Fibroblast of peridontal ligament (primary cell): ENCODE measurements at regions not wholly inside any gene's neighbourhood (a gene's known extent, or its start where the extent isn't known, plus 50 kb on each side); places are given as distances from the start of the nearest gene placed in this dataset.
A peak's percentile ranks its signal among the peaks of the same experiment; 100 is the strongest.
"Not testable (repeated sequence)": the region's sequence is repeated elsewhere in the genome, so short reads cannot be mapped to it uniquely, and the experiment has no call there.

Source experiments
- DNase-seq: peaks from one replicate; pipeline ENCODE4 v3.0.0-alpha.2; 2010; ENCODE audit errors: extremely low read depth

DNA sequence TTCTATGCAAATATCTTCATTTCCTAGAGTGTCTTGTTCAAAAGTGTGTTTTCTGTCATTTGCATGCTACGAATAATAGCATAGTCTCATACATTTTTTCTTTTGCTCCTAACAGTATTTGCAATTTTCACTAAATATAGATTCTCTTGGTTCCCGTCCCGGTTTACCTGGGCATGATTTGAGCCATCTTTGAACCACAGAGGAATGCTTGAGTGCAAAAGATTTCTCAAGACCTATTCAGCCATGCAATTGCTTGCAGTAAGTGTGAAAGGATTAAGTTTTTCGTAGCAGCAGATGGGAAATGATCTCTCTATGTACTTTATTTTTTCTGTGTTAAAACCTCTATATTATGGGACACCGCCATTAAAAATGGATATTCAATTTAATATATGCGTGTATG is 733.0 kb downstream of the ZPLD1 start:
- no peak for DNase-seq

DNA sequence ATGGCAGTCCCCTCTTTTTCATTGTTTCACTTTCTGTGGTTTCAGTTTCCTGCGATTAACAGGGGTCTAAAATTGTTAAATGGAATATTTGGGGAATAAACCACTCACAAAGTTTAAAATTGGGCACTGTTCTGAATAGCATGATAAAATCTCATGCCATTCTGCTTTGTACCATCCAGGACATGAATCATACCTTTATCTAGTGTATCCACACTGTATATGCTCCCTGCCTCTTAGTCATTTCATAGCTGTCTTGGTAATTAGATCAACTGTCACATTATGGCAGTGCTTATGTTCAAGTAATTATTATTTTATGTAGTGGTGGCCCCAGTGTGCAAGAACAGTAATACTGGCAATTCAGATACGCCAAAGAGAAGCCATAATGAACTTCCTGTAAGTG is 734.5 kb downstream of the ZPLD1 start:
- DNase-seq = no peak

DNA sequence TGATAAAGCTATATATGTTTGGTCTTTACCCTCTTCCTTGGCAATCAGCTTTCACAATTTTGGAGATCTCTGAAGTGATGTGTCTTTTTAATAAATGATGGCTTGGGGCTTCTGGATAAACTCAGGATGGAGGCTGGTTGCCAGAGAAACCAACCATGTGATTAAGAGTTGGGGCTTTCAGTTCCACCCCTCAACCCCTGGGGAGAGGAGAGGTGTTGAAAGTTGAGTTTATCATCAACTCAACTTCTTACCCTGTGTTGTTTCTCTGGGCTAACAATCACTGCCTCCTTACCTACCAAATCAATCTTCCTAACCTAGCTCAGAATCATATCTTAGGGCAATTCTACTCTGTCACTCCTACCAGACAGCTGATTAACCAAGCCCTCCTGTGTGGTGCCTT is 735.8 kb downstream of the ZPLD1 start:
- DNase-seq = no peak

DNA sequence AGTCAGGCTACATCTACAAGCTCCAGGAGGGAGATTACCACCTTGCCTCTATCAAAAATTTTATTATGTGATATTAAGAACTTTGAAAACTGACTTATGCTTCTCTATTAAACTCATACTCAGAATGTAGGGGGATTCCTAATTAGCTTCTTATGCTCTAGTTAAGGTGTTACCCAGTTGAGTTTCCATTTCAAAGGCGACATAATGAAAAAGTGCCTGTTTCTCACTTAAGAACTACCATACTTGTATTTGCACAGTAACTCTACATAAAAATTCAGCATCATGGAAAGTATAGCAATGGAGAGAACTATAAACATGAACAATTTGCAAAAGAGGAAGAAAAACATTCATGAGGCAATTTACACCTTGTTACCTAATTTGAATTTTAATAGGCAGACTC is 739.1 kb downstream of the ZPLD1 start:
- no peak for DNase-seq

DNA sequence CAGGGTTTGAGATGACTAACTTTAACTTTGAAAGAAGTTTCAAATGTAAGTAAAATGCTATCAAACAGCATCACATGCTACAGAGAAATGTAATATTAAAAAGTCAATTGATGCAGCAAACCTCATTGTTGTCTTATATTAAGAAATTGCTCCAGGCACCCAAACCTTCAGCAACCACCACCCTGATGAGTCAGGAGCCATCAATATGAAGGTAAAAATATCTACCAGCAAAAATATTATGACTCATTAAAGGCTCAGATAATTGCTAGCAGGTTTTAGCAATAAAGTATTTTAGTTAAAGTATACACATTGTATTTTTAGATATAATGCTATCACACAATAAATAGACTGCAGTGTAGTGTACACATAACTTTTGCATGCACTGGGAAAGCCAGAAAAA is 746.3 kb downstream of the ZPLD1 start:
- DNase-seq = no peak

DNA sequence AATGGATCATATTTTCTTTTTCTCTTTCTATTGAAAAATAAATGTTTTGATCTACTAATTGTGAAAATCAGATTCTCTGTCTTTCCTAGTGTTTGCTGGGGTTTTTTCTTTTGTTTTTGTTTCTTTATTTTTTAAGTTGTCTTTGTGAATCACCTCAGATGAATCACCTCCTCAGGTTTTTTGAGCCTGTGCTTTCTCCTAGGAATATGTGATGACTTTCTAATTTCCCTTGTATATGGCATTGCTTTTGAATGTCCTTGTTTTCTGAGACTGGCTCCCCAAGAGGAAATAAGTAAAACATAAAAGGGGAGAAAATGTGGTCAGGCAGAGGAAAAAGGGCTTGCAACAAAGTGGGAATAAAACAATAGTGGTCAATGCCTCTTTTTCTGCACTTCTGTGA is 750.0 kb downstream of the ZPLD1 start:
- DNase-seq = no peak

DNA sequence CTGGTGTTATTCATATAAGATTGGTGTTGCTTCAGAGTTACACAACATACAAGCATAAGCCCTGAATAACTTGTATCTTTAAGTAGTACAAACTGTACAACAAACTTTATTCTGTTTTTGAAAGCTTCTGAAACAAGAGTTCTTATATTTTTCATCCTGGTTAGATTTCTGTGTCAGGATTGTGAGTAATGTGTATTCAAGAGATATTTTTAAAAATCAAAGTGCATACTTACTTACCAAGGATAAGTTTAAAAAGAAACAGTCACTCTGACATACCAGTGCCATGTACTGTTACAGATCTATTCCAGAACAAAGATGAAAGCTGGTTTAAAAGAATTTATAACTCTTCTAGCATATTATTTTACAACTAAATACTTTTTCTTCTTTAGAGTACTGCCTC is 755.1 kb downstream of the ZPLD1 start:
- DNase-seq = no peak

DNA sequence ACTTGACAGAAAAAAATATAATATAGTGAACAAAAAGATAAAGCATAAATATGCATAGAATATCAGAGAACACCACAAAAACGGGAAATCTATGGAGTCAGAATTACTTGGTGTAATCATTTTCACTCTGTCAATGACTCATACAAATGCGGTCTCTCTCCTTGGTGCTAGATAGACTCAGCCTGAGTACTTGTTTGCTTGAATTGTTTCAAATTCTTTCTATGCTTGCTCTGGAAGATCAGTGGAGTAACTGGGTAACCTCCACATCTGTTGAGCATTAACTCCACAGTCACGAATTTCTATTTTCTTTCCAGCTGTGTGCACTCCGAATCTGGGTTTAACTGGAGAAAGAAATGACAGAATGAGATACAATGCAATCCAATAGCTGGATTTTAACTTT is 760.4 kb downstream of the ZPLD1 start:
- DNase-seq = peak; percentile 26

DNA sequence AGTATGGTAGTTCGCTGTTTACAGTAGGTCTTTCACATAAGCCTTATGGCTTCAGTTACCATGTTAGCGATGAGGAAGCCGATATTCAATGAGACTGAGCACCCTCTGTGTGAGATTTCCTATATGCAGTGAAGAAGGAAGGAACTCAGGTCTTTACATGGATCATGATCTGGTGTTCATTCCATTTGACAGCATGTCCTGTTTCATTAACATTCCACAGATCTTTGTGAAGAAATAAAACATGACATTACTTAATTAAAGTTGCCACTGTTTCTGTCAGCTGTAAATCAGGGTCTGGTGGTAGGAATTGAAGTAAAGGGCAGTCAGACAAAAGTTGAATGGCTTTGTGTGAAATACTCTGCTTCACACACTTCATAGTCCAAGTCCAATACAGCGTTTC is 768.6 kb downstream of the ZPLD1 start:
- DNase-seq = no peak

DNA sequence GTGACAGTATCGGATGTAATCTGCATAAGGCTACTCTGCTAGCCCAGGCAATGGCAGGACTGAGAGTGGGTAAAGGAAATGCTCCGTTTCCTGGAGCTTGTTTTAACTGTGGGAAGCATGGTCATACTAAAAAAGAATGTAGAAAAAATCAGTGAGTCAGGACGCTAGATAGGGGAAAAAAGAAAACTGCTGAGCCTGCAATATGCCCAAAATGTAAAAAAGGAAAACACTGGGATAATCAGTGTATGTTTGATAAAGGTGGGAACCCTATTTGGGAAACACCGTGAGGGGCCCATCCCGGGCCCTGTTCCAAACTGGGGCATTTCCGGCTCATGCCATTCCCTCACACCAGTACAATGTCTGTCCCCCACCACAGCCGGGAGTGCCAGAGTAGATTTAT is 775.8 kb downstream of the ZPLD1 start:
- no peak for DNase-seq

DNA sequence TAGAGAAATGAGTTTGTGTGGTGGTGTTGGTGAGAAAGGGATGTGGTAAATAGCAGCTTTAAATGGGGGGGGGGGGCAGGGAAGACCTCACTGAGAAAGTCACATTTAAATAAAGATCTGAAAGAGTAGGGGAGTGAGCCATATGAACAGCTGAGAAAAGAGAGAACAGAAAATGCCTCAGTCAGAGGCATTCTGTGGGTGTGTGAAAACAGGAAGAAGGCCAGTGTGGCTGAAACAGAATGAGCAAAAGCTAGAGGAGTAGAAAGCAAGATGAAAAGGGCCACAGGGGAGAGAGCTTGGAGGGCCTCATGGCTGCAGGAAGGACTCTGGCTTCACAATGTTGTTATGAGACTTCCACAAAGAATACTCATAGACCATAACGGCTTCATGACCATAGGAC is 783.3 kb downstream of the ZPLD1 start:
- DNase-seq = no peak

DNA sequence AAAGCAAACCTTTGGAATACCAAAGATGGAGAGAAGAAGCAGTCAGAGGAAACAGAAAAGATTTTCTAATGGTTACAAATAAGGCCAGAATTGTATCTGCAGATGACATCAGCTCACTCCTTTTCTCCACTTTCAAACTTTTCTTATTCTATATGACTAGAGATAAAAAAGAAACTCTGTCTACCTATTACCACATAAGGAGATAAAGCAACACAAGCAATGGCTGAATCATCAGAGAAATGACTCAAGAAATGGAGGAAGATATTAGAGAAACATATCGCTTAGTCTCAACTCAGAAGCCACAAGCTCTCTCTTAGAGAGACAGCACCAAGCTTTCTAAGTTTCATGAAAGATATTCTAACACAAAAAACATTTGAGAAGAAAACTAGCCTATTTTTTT is 784.0 kb downstream of the ZPLD1 start:
- no peak for DNase-seq

DNA sequence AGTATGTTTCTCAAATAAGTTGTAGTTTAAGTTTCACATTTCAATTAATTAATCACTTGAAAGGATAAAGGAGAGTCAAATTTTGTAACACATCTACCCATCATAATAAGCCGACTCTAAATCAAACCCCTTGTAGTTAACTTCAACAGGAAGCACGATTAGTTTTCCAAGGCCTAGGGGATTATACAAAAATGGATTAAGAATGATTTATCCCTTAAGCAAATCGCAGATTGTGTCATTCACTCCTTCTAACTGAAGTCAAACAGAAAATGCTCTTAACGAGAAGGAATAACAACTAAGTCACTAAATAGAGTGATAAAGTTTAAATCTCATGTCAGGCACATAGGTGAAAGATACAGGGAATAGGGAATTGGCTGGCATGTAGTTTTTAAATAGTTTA is 792.8 kb downstream of the ZPLD1 start:
- DNase-seq = no peak

DNA sequence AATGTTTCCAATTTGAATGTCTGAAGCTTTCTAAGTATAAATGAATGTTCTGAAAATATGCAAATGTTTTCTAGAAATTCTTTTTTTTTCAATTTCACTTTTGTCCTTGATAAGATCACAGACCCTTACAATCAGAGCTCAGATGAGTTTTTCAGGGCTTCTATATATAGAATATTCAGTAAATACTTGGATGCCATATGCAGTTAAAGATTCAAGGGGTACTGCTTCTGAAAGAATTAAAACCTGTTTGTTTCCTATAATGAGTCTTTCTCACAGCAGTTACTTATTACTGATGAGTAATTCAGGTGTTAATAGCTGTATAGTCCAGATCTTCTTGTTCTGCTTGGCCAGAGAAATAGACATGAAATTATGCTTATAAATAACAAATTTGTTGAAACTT is 812.6 kb downstream of the ZPLD1 start:
- no peak for DNase-seq

DNA sequence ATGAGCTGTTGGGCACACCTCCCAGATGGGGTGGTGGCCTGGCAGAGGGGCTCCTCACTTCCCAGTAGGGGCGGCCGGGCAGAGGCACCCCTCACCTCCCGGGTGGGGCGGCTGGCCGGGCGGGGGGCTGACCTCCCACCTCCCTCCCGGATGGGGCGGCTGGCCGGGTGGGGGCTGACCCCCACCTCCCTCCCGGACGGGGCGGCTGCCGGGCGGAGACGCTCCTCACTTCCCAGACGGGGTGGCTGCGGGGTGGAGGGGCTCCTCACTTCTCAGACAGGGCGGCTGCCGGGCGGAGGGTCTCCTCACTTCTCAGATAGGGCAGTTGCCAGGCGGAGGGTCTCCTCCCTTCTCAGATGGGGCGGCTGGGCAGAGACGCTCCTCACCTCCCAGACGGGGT is 820.0 kb downstream of the ZPLD1 start:
- DNase-seq = not testable (repeated sequence)

DNA sequence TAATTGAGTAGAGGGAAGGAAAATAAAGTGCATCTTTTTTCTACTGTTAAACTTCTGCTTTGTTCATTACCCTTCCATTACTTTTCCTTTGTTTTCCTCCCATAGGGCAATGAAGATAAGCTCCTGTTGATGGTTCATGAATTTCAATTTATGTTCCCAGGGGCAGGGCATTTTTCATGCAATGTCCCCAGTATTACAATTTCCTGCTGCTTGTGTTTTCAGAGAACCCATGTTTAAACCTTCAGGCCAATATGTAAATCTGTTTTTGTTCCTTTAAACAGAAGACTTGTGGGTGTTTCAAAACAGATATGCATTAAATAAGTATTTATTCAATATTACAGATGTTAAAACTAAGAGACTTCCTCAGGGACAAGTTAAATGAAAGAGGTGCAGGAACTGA is 834.5 kb downstream of the ZPLD1 start:
- DNase-seq = no peak

DNA sequence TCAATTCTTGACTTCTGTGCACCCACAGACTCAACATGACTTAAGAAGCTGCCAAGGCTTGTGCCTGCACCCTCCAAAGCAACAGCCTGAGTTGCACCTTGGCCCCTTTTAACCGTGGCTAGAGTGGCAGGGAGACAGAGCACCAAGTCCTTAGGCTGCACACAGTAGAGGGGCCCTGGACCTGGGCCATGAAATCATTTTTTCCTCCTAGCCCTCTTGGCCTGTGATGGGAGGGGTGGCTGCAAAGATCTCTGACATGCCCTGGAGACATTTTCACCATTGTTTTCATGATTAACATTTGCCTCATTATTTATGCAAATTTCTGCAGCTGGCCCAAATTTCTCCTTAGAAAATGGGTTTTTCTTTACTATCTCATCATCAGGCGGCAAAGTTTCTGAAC is 836.8 kb downstream of the ZPLD1 start:
- DNase-seq = no peak

DNA sequence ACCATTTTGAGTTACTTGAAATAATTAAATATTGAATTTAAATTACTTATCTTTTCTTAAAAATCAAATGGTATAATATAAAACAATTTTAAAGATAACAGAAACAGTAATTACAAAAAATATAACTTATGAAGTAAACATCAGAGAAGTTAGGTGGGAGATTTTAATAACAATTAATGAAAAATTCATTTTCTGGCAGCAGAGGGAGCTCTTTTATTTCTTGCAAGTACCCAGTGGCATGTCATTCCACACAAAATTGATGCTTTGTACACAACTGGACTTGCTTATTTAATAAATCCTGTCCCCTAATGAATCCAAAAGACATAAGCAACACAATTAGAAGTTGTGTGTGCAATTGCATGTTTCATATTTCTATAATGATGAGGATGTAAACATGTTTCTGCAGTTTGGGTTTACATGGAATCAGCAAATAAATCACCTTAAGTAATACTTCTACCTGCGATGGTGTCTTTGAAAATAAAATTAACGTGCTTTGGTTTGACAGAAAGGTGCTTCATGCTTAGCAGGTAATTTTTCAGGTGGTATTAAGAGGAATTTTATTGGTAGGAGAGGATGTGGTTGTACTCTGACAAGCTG is 861.3 kb downstream of the ZPLD1 start:
- peak; percentile 25 for DNase-seq

DNA sequence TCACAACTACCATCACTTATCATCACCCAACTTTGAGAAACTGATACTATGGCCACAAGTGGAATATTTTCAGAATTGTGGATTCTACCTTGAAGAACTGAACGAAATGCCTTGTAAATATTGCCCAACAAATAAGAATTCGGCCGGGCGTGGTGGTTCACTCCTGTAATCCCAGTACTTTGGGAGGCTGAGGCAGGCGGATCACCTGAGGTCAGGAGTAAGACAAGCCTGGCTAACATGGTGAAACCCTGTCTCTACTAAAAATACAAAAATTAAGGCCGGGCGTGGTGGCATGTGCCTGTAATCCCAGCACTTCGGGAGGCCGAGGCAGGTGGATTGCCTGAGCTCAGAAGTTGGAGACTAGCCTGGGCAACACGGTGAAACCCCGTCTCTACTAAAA is 862.7 kb downstream of the ZPLD1 start:
- not testable (repeated sequence) for DNase-seq

DNA sequence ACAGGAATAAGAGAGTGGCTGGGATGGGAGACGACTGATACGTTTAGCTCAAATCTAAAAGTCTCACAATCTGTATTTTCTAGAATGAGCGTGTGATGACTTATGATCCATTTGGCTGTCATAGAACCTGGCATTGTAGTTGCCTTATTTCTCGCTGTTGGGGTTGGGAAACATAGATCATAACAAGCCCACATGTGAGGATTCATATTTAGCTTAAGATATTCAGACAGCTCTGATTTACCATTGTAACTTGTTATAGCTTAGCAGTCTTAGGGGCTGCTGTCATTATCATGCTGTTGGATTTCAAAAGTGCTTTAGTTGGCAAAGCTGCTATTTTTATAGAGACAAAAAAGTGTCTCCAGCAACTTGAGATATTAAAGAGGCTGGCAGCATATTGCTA is 871.3 kb downstream of the ZPLD1 start:
- DNase-seq = no peak

DNA sequence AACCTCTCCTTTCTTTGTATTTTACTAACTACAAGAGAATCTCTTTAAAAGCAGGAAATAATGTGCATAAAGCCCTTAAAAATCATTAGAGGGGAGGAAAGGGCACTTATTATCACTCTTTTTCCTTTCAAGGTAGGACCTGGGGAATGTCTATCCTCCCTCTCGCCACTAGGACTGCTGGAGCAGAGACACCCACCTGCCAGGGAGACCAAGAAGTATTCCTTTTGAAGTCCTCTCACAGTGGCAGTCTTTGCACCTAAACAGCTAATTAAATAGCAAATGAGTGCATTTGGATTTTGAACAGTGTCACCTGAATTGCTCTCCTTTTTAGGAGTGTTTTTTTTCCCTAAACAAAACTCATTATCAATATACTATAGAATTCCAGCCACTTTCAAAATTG is 874.1 kb downstream of the ZPLD1 start:
- DNase-seq = no peak

DNA sequence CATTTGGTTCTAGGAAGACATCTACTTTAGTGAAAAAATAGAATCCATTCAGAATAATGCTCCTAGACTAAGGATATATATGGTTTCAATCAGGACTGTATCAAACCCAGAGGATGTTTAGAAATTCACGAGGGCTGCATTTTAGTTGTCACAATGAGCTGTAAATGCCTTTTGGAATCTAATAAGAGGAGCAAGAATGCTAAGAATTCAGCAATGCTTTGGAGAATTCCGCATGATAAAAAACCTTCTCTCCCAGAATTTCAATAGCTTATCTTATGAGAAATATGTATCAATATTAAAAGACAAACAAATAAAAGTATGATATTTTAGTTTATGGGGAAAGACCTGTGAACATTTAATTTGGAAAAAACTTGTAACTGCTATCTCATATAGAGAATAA is 885.1 kb downstream of the ZPLD1 start:
- no peak for DNase-seq

DNA sequence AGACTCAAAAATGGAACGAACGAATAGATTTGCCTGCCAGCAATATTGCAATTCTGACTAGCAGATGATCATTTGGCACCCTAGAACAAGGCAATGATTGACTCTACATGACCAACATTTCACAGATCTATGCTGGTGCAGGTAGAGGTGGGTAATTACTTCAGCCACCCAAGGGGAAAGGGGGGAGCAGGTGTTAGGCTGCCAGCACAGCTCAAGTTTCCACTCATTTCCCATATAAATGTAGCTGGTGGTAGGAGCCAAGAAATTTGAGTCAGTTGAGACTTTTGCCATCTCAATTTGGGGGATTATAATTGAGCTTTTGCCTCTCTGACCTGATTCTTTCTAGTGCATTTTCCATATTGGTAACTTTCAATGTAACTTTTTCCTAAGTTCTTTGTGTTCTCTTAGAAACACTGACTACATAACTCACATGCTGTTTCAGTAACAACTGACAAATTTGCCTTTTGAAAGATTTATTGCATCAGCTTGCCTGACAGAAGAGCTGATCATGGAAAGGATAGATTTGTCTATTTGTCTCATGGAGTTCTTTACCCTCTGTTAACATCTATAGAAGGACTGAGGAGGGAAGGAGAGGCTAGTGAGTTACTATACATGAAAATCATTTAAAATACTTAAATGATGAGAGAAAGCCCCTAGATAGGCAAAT is 902.5 kb downstream of the ZPLD1 start:
- no peak for DNase-seq

DNA sequence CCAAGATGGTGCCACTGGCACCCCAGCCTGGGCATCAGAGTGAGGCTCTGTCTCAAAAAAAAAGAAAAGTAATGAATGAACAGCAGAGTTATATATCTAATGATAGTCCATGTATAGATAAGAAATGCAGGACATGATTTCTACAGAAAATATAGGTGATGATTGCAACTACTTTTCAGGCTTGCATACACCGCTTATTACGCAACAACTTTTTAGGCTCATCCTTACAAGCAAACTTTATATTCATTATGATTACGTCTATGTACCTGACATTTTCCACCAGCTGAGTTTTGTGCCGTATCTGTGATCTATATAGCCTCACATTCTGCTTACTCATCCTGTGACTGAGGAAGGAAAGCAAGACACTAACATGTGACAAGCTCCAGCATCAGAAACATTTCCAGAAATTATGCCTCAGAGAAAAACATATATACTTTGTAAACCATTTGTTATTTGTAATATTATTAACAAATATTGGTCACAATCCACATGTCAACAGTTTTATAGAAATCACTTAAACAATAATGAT is 906.3 kb downstream of the ZPLD1 start:
- DNase-seq = no peak
